Right cardiac atrium (tissue), 5 donors: ENCODE measurements at regions not wholly inside any gene's neighbourhood (a gene's known extent, or its start where the extent isn't known, plus 50 kb on each side); places are given as distances from the start of the nearest gene placed in this dataset.
"Not testable (repeated sequence)": the region's sequence is repeated elsewhere in the genome, so short reads cannot be mapped to it uniquely, and the experiment has no call there.

ENCODE experiments used
- ATAC-seq, 2 donors: fragments of 200-7000 bp; cut with Tn5 transposase; one replicate each; pipeline versions ENCODE4 v1.8.0 to v1.9.1; 2020; ENCODE audit warnings: moderate library complexity in 2 of 2, mild to moderate bottlenecking in 1 of 2
- DNase-seq, 3 donors: peaks; one replicate each; pipeline ENCODE4 v3.0.0-alpha.2; 2020
- H3K27ac ChIP-seq: one replicate; pipeline ENCODE4 v1.5.1; 2013; ENCODE audit warnings: mild to moderate bottlenecking, low read length, control low read depth, moderate library complexity
- H3K27me3 ChIP-seq: one replicate; pipeline ENCODE4 v1.6.1; 2013; ENCODE audit not compliant: control insufficient read depth, insufficient read depth
- H3K4me1 ChIP-seq: one replicate; pipeline ENCODE4 v1.6.1; 2013; ENCODE audit warnings: low read length; ENCODE audit not compliant: control insufficient read depth, insufficient read depth
- H3K4me3 ChIP-seq: one replicate; pipeline ENCODE4 v1.5.1; 2013; ENCODE audit warnings: low read length, control low read depth
- H3K9me3 ChIP-seq: one replicate; pipeline ENCODE4 v1.6.1; 2013; ENCODE audit warnings: low read length; ENCODE audit not compliant: control insufficient read depth
- WGBS: extraction: QIAGEN DNeasy Blood & Tissue Kit; methylation state at CpG from one replicate; pipeline ENCODE4 v1.1.7; 2013; 5-methylcytosine and 5-hydroxymethylcytosine counted together
- intact Hi-C, 4 donors: fragments of 100-400 bp; cut with DNase I; formaldehyde crosslinking; loops; one replicate each; pipeline versions ENCODE4 v1.11.0 to v1.14.0; 2022 to 2023
- donor health status: healthy with polysubstance abuse.
- donor health status: DM: no; HTN: yes; CAD: no.
- donor health status: DM: no; HTN: no; CAD: no.
- donor health status: DM: no; HTN: yes; CAD: no; lungs with severe emphysema.
- donor health status: DM: yes; HTN: yes; CAD: no.

- 24% methylated on average over 7 of the region's 7 CpGs for WGBS
- DNase-seq = no peak
- Histone ChIP-seq H3K4me1 (peaks cover 5% of the 10 kb centered on the region), H3K4me3 (peak overlapping the region; percentile 38), H3K9me3 (no peaks in the 10 kb centered on the region), H3K27me3 (no peaks in the 10 kb centered on the region), H3K27ac (peak overlapping the region; percentile 40)
- peak; percentile 22 to 28 for ATAC-seq
- intact Hi-C loops = loop anchor here in 1 of 4 donors (5.0 to 10.0 kb wide), 3 partner anchors 114 to 179 kb away; partner anchors contain the start of gene ZNF217
These were observed 142.6 kb upstream of the ZNF217 start for GRCh38 chr20:53736122-53736756.

GRCh38 chr20:53735536-53736050 lies 142.0 kb upstream of the ZNF217 start:
- intact Hi-C loops = loop anchor here in 1 of 4 donors (5.0 to 10.0 kb wide), 3 partner anchors 113 to 179 kb away; partner anchors contain the start of gene ZNF217
- DNase-seq (no peak), ATAC-seq (no peak)
- H3K27me3 ChIP-seq = no peaks in the 10 kb centered on the region
- no peaks in the 10 kb centered on the region for H3K9me3 ChIP-seq
- peak overlapping the region; percentile 54 for H3K27ac ChIP-seq
- 44% methylated on average over 5 of the region's 5 CpGs for whole genome bisulfite sequencing
- H3K4me3 ChIP-seq = no peak overlapping the region
- H3K4me1 ChIP-seq = peaks cover 5% of the 10 kb centered on the region

GRCh38 chr20:53734006-53734688 lies 140.5 kb upstream of the ZNF217 start:
- Histone ChIP-seq H3K4me3 (no peak overlapping the region), H3K9me3 (no peaks in the 10 kb centered on the region), H3K27me3 (no peaks in the 10 kb centered on the region), H3K4me1 (peaks cover 2% of the 10 kb centered on the region), H3K27ac (no peak overlapping the region)
- DNase-seq = no peak
- intact Hi-C loops = loop anchor here in 1 of 4 donors (10.0 kb wide), 2 partner anchors 139 to 181 kb away; partner anchors contain the start of gene ZNF217
- 71% methylated on average over 7 of the region's 7 CpGs for WGBS
- no peak for ATAC-seq

GRCh38 chr20:53731595-53731994 lies 138.0 kb upstream of the ZNF217 start:
- 83% methylated on average over 2 of the region's 2 CpGs for WGBS
- Histone ChIP-seq H3K27me3 (no peaks in the 10 kb centered on the region), H3K27ac (no peak overlapping the region), H3K4me3 (no peak overlapping the region), H3K4me1 (no peaks in the 10 kb centered on the region), H3K9me3 (no peaks in the 10 kb centered on the region)
- intact Hi-C loops = loop anchor here in 1 of 4 donors (10.0 kb wide), 2 partner anchors 137 to 183 kb away; partner anchors contain the start of gene ZNF217
- ATAC-seq = no peak
- DNase-seq = no peak

GRCh38 chr20:53728359-53728758 lies 134.7 kb upstream of the ZNF217 start:
- H3K4me1 ChIP-seq = no peaks in the 10 kb centered on the region
- ATAC-seq = no peak
- DNase-seq = no peak
- H3K27ac ChIP-seq = no peak overlapping the region
- WGBS = 95% methylated on average over 1 of the region's 1 CpG
- no peaks in the 10 kb centered on the region for H3K27me3 ChIP-seq
- H3K4me3 ChIP-seq = no peak overlapping the region
- H3K9me3 ChIP-seq = no peaks in the 10 kb centered on the region
- intact Hi-C loops = no loop called here

- H3K27me3 ChIP-seq, ATAC-seq, intact Hi-C loops, H3K4me3 ChIP-seq, H3K9me3 ChIP-seq, H3K4me1 ChIP-seq, H3K27ac ChIP-seq, DNase-seq: not testable (repeated sequence)
- WGBS = 90% methylated on average over 4 of the region's 4 CpGs
These were observed 133.6 kb upstream of the ZNF217 start for GRCh38 chr20:53727239-53727638.

- Histone ChIP-seq H3K27ac (no peak overlapping the region), H3K4me1 (no peaks in the 10 kb centered on the region), H3K4me3 (no peak overlapping the region), H3K9me3 (no peaks in the 10 kb centered on the region), H3K27me3 (no peaks in the 10 kb centered on the region)
- DNase-seq (no peak), ATAC-seq (no peak)
- intact Hi-C loops = no loop called here
- WGBS = 94% methylated on average over 11 of the region's 11 CpGs
These were observed 131.9 kb upstream of the ZNF217 start for GRCh38 chr20:53725575-53725970.

- no peak overlapping the region for H3K4me3 ChIP-seq
- intact Hi-C loops = no loop called here
- H3K9me3 ChIP-seq = no peaks in the 10 kb centered on the region
- 61% methylated on average over 7 of the region's 7 CpGs for WGBS
- ATAC-seq (peak in 1 of 2 donors; percentile 26), DNase-seq (no peak)
- no peak overlapping the region for H3K27ac ChIP-seq
- H3K27me3 ChIP-seq = no peaks in the 10 kb centered on the region
- no peaks in the 10 kb centered on the region for H3K4me1 ChIP-seq
These were observed 130.0 kb upstream of the ZNF217 start for GRCh38 chr20:53723621-53724020.

GRCh38 chr20:53723045-53723444 lies 129.4 kb upstream of the ZNF217 start:
- WGBS = 92% methylated on average over 3 of the region's 3 CpGs
- Histone ChIP-seq H3K27ac (no peak overlapping the region), H3K4me1 (no peaks in the 10 kb centered on the region), H3K9me3 (no peaks in the 10 kb centered on the region), H3K4me3 (no peak overlapping the region), H3K27me3 (no peaks in the 10 kb centered on the region)
- intact Hi-C loops = no loop called here
- DNase-seq = no peak
- ATAC-seq = no peak

- H3K4me3 ChIP-seq = no peak overlapping the region
- WGBS = 96% methylated on average over 5 of the region's 5 CpGs
- intact Hi-C loops = no loop called here
- ATAC-seq (no peak), DNase-seq (no peak)
- no peaks in the 10 kb centered on the region for H3K4me1 ChIP-seq
- H3K9me3 ChIP-seq = no peaks in the 10 kb centered on the region
- no peaks in the 10 kb centered on the region for H3K27me3 ChIP-seq
- no peak overlapping the region for H3K27ac ChIP-seq
These were observed 128.9 kb upstream of the ZNF217 start for GRCh38 chr20:53722515-53723036.

GRCh38 chr20:53721445-53721963 lies 127.9 kb upstream of the ZNF217 start:
- H3K9me3 ChIP-seq, DNase-seq, H3K27ac ChIP-seq, intact Hi-C loops, H3K4me3 ChIP-seq, H3K27me3 ChIP-seq, ATAC-seq, H3K4me1 ChIP-seq: not testable (repeated sequence)
- 94% methylated on average over 6 of the region's 6 CpGs for WGBS
